ENCODE measurements at regions not wholly inside any gene's neighbourhood (a gene's known extent, or its start where the extent isn't known, plus 50 kb on each side); places are given as distances from the start of the nearest gene placed in this dataset.

- peaks cover 4% of the 10 kb centered on the region; the same call in 1 of the 2 replicates for H3K27me3 ChIP-seq (ENCODE audit: control insufficient read depth, insufficient read depth, low read length)
- TF ChIP-seq SIN3A (IDR thresholded peaks at IDR 0.05; ENCODE audit: borderline replicate concordance, insufficient read depth, low read depth, low read length), result no peak
- no peaks in the 10 kb centered on the region for H3K4me1 ChIP-seq (ENCODE audit: control insufficient read depth, insufficient read depth, low read length)
- no peaks in the 10 kb centered on the region for H3K9me3 ChIP-seq (ENCODE audit: control insufficient read depth, insufficient read depth, low read depth, low read length)
- ATAC-seq (no peak), DNase-seq (ENCODE audit: low read depth, low spot score) (no peak)
- no TSS peak for BruUV-seq (replicated peaks)
- in situ Hi-C loops (cut with HindIII; ENCODE audit: low pct_unique_long_range_greater_than_20kb, low sequenced_read_pairs) (no loop called here), intact Hi-C loops (cut with micrococcal nuclease; ENCODE audit: unreplicated experiment) (no loop called here)
- H3K27ac ChIP-seq (ENCODE audit: low read length), result no peak overlapping the region
- no peak overlapping the region for H3K4me3 ChIP-seq (ENCODE audit: low read depth in 2 of 2, low read length in 2 of 2)
- POLR2A ChIA-PET, result no interaction called here
- H3K36me3 ChIP-seq (ENCODE audit: control insufficient read depth, insufficient read depth, low read length), result no peaks in the 10 kb centered on the region
- CTCF ChIA-PET, result no interaction called here
Measured at GRCh38 chr20:61118429-61119224, 133.4 kb upstream of the CDH4 start.

- no peak for ATAC-seq
- in situ Hi-C loops (cut with HindIII; ENCODE audit: low pct_unique_long_range_greater_than_20kb, low sequenced_read_pairs), result no loop called here
- ChIA-PET CTCF (no interaction called here), POLR2A (no interaction called here)
- no peak overlapping the region for H3K27ac ChIP-seq (ENCODE audit: low read length)
- TF ChIP-seq CTCF (IDR thresholded peaks at IDR 0.05) (no peak), SIN3A (IDR thresholded peaks at IDR 0.05; ENCODE audit: borderline replicate concordance, insufficient read depth, low read depth, low read length) (no peak), REST (IDR thresholded peaks at IDR 0.05; ENCODE audit: insufficient read depth in 1 of 2, low read depth in 2 of 2, low read length in 1 of 2) (no peak)
- peaks cover 4% of the 10 kb centered on the region; the same call in 1 of the 2 replicates for H3K27me3 ChIP-seq (ENCODE audit: control insufficient read depth, insufficient read depth, low read length)
- H3K4me1 ChIP-seq (ENCODE audit: control insufficient read depth, insufficient read depth, low read length), result no peaks in the 10 kb centered on the region
- H3K36me3 ChIP-seq (ENCODE audit: control insufficient read depth, insufficient read depth, low read length), result no peaks in the 10 kb centered on the region
- intact Hi-C loops (cut with micrococcal nuclease; ENCODE audit: unreplicated experiment), result no loop called here
- DNase-seq (ENCODE audit: low read depth, low spot score), result no peak
- no peak overlapping the region for H3K4me3 ChIP-seq (ENCODE audit: low read depth in 2 of 2, low read length in 2 of 2)
- H3K9me3 ChIP-seq (ENCODE audit: control insufficient read depth, insufficient read depth, low read depth, low read length), result no peaks in the 10 kb centered on the region
- BruUV-seq (replicated peaks), result no TSS peak
Measured at GRCh38 chr20:61119273-61119672, 132.8 kb upstream of the CDH4 start.

GRCh38 chr20:61119794-61120410, 132.2 kb upstream of the CDH4 start:
- H3K4me3 ChIP-seq (ENCODE audit: low read depth in 2 of 2, low read length in 2 of 2), result no peak overlapping the region
- no TSS peak for BruUV-seq (replicated peaks)
- no peaks in the 10 kb centered on the region for H3K4me1 ChIP-seq (ENCODE audit: control insufficient read depth, insufficient read depth, low read length)
- peaks cover 4% of the 10 kb centered on the region; the same call in 1 of the 2 replicates for H3K27me3 ChIP-seq (ENCODE audit: control insufficient read depth, insufficient read depth, low read length)
- CTCF ChIA-PET, result no interaction called here
- in situ Hi-C loops (cut with HindIII; ENCODE audit: low pct_unique_long_range_greater_than_20kb, low sequenced_read_pairs) (no loop called here), intact Hi-C loops (cut with micrococcal nuclease; ENCODE audit: unreplicated experiment) (loop anchor here (5.0 kb wide), 1 partner anchor 908 kb away; no protein-coding TSS in a partner anchor)
- no peak for TF ChIP-seq REST (IDR thresholded peaks at IDR 0.05; ENCODE audit: insufficient read depth in 1 of 2, low read depth in 2 of 2, low read length in 1 of 2)
- no peak for TF ChIP-seq CTCF (IDR thresholded peaks at IDR 0.05)
- TF ChIP-seq SIN3A (IDR thresholded peaks at IDR 0.05; ENCODE audit: borderline replicate concordance, insufficient read depth, low read depth, low read length), result no peak
- TF ChIP-seq TCF7L2 (IDR thresholded peaks at IDR 0.05; ENCODE audit: low read depth, low read length), result no peak
- TF ChIP-seq POLR2AphosphoS5 (IDR thresholded peaks at IDR 0.05; ENCODE audit: low read depth, low read length), result no peak
- H3K27ac ChIP-seq (ENCODE audit: low read length), result no peak overlapping the region
- POLR2A ChIA-PET, result no interaction called here
- ATAC-seq (no peak), DNase-seq (ENCODE audit: low read depth, low spot score) (no peak)
- no peaks in the 10 kb centered on the region for H3K9me3 ChIP-seq (ENCODE audit: control insufficient read depth, insufficient read depth, low read depth, low read length)
- H3K36me3 ChIP-seq (ENCODE audit: control insufficient read depth, insufficient read depth, low read length), result no peaks in the 10 kb centered on the region

All from Panc1 (cell line).